ENCODE measurements at regions not wholly inside any gene's neighbourhood (a gene's known extent, or its start where the extent isn't known, plus 50 kb on each side); places are given as distances from the start of the nearest gene placed in this dataset.

- no peak overlapping the region for H3K4me3 ChIP-seq (replicated peaks; ENCODE audit: low read depth, low read length)
- DNase-seq (ENCODE audit: extremely low read depth, insufficient read length), result no peak
- H3K36me3 ChIP-seq (ENCODE audit: control insufficient read depth, insufficient read depth, low read length), result no peaks in the 10 kb centered on the region
- no peaks in the 10 kb centered on the region for H3K27me3 ChIP-seq (replicated peaks; ENCODE audit: control insufficient read depth, insufficient read depth, low read length)
- no peak for TF ChIP-seq CTCF (IDR thresholded peaks at IDR 0.05; ENCODE audit: insufficient read depth, low read length, poor library complexity, severe bottlenecking)
These were observed 526.5 kb downstream of the CCER1 start for GRCh38 chr12:90428465-90428864.

- Histone ChIP-seq H3K4me3 (replicated peaks; ENCODE audit: low read depth, low read length) (no peak overlapping the region), H3K27me3 (replicated peaks; ENCODE audit: control insufficient read depth, insufficient read depth, low read length) (no peaks in the 10 kb centered on the region), H3K36me3 (ENCODE audit: control insufficient read depth, insufficient read depth, low read length) (no peaks in the 10 kb centered on the region)
- DNase-seq (ENCODE audit: extremely low read depth, insufficient read length), result no peak
- no peak for TF ChIP-seq CTCF (IDR thresholded peaks at IDR 0.05; ENCODE audit: insufficient read depth, low read length, poor library complexity, severe bottlenecking)
These were observed 531.0 kb downstream of the CCER1 start for GRCh38 chr12:90423965-90424364.

GRCh38 chr12:90410962-90411361 is 544.0 kb downstream of the CCER1 start:
- Histone ChIP-seq H3K27me3 (replicated peaks; ENCODE audit: control insufficient read depth, insufficient read depth, low read length) (no peaks in the 10 kb centered on the region), H3K4me3 (replicated peaks; ENCODE audit: low read depth, low read length) (no peak overlapping the region), H3K36me3 (ENCODE audit: control insufficient read depth, insufficient read depth, low read length) (no peaks in the 10 kb centered on the region)
- DNase-seq (ENCODE audit: extremely low read depth, insufficient read length), result no peak
- no peak for TF ChIP-seq CTCF (IDR thresholded peaks at IDR 0.05; ENCODE audit: insufficient read depth, low read length, poor library complexity, severe bottlenecking)

GRCh38 chr12:90407841-90408240 is 547.1 kb downstream of the CCER1 start:
- Histone ChIP-seq H3K36me3 (ENCODE audit: control insufficient read depth, insufficient read depth, low read length) (no peaks in the 10 kb centered on the region), H3K27me3 (replicated peaks; ENCODE audit: control insufficient read depth, insufficient read depth, low read length) (no peaks in the 10 kb centered on the region), H3K4me3 (replicated peaks; ENCODE audit: low read depth, low read length) (no peak overlapping the region)
- no peak for TF ChIP-seq CTCF (IDR thresholded peaks at IDR 0.05; ENCODE audit: insufficient read depth, low read length, poor library complexity, severe bottlenecking)
- DNase-seq (ENCODE audit: extremely low read depth, insufficient read length), result no peak

- H3K4me3 ChIP-seq (replicated peaks; ENCODE audit: low read depth, low read length), result no peak overlapping the region
- H3K36me3 ChIP-seq (ENCODE audit: control insufficient read depth, insufficient read depth, low read length), result no peaks in the 10 kb centered on the region
- no peak for DNase-seq (ENCODE audit: extremely low read depth, insufficient read length)
- H3K27me3 ChIP-seq (replicated peaks; ENCODE audit: control insufficient read depth, insufficient read depth, low read length), result no peaks in the 10 kb centered on the region
- TF ChIP-seq CTCF (IDR thresholded peaks at IDR 0.05; ENCODE audit: insufficient read depth, low read length, poor library complexity, severe bottlenecking), result no peak
These were observed 550.9 kb downstream of the CCER1 start for GRCh38 chr12:90404071-90404470.

- no peak for DNase-seq (ENCODE audit: extremely low read depth, insufficient read length)
- H3K4me3 ChIP-seq (replicated peaks; ENCODE audit: low read depth, low read length), result no peak overlapping the region
- H3K36me3 ChIP-seq (ENCODE audit: control insufficient read depth, insufficient read depth, low read length), result no peaks in the 10 kb centered on the region
- H3K27me3 ChIP-seq (replicated peaks; ENCODE audit: control insufficient read depth, insufficient read depth, low read length), result no peaks in the 10 kb centered on the region
- TF ChIP-seq CTCF (IDR thresholded peaks at IDR 0.05; ENCODE audit: insufficient read depth, low read length, poor library complexity, severe bottlenecking), result no peak
These were observed 553.8 kb downstream of the CCER1 start for GRCh38 chr12:90401185-90401584.
